Adrenal gland (tissue), 9 donors: ENCODE measurements at regions not wholly inside any gene's neighbourhood (a gene's known extent, or its start where the extent isn't known, plus 50 kb on each side); places are given as distances from the start of the nearest gene placed in this dataset.

Source experiments
- DNase-seq, 7 donors: peaks; one replicate each; pipeline ENCODE4 v3.0.0-alpha.2; 2019 to 2020
- H3K27ac ChIP-seq, 5 donors: fragments of 200-600 bp; sonication (generic) in 4 of 5; 1 replicate in 3 of 5; 2 replicates in 2 of 5; pipeline versions ENCODE4 v1.5.1 to v1.8.0; 2016 to 2020; ENCODE audit warnings: mild to moderate bottlenecking in 1 of 5
- H3K27me3 ChIP-seq: fragments of 200-600 bp; 2 replicates; pipeline ENCODE4 v1.8.0; 2021
- H3K36me3 ChIP-seq, 2 donors: fragments of 200-600 bp; replicated peaks in 1 of 2; 1 replicate in 1 of 2; 2 replicates in 1 of 2; pipeline versions ENCODE4 v1.5.1 to v1.8.0; 2018 to 2022
- H3K4me1 ChIP-seq, 2 donors: fragments of 200-600 bp; replicated peaks in 1 of 2; 1 replicate in 1 of 2; 2 replicates in 1 of 2; pipeline versions ENCODE4 v1.5.1 to v1.8.0; 2018 to 2021
- H3K4me3 ChIP-seq, 4 donors: fragments of 200-600 bp; sonication (generic) in 3 of 4; one replicate each; pipeline ENCODE4 v1.5.1; 2016 to 2018
- H3K9me3 ChIP-seq, 3 donors: fragments of 200-600 bp; sonication (generic) in 1 of 3; replicated peaks in 1 of 3; 1 replicate in 2 of 3; 2 replicates in 1 of 3; pipeline versions ENCODE4 v1.5.1 to v1.8.0; 2016 to 2021
- CTCF ChIP-seq, 6 experiments: fragments of 450-650 bp in 4 of 6; fragments of 200-600 bp in 2 of 6; sonication (generic) in 1 of 6; IDR thresholded peaks; 1 replicate in 5 of 6; 2 replicates in 1 of 6; pipeline versions ENCODE4 v1.5.1 to v1.8.0; 2016 to 2021; ENCODE audit warnings: antibody characterized with exemption in 6 of 6, mild to moderate bottlenecking in 2 of 6, moderate library complexity in 1 of 6
- POLR2A ChIP-seq, 2 donors: fragments of 450-650 bp; IDR thresholded peaks; one replicate each; pipeline ENCODE4 v1.6.1; 2017; ENCODE audit warnings: antibody characterized with exemption in 2 of 2, mild to moderate bottlenecking in 2 of 2, moderate library complexity in 1 of 2
- WGBS, 4 donors: extraction: QIAGEN DNeasy Blood & Tissue Kit in 2 of 4; methylation state at CpG; one replicate each; pipeline versions ENCODE4 v1.1.5 to v1.1.7; 2013 to 2017; 5-methylcytosine and 5-hydroxymethylcytosine counted together
- intact Hi-C, 2 donors: fragments of 100-400 bp; cut with DNase I; formaldehyde crosslinking; loops; one replicate each; pipeline versions ENCODE4 v1.14.1 to v1.15.0; 2022 to 2023
- donor health status: healthy with polysubstance abuse.
- donor health status: Bipolar disorder and iron deficiency.
- donor health status: DM: yes; HTN: yes; CAD: no.
- donor health status: DM: no; HTN: no; CAD: no.
- donor health status: DM: no; HTN: no; CAD: no.

- no peaks in the 10 kb centered on the region for H3K27me3 ChIP-seq
- H3K9me3 ChIP-seq = no peaks in the 10 kb centered on the region
- WGBS, 4 donors = 66 to 80% (median 77%) methylated on average over 3 of the region's 3 CpGs
- H3K4me3 ChIP-seq = no peak overlapping the region
- intact Hi-C loops = no loop called here
- H3K36me3 ChIP-seq = no peaks in the 10 kb centered on the region
- no peak overlapping the region for H3K27ac ChIP-seq
- H3K4me1 ChIP-seq = no peaks in the 10 kb centered on the region
- DNase-seq = no peak
- TF ChIP-seq POLR2A (IDR thresholded peaks at IDR 0.05) = no peak
- no peak for TF ChIP-seq CTCF (IDR thresholded peaks at IDR 0.05)
Measured at GRCh38 chr6:165978476-165978875, 189.2 kb downstream of the TBXT start.

- TF ChIP-seq CTCF (IDR thresholded peaks at IDR 0.05) (no peak), POLR2A (IDR thresholded peaks at IDR 0.05) (no peak)
- no peak for DNase-seq
- H3K4me1 ChIP-seq = no peaks in the 10 kb centered on the region
- no peak overlapping the region for H3K4me3 ChIP-seq
- intact Hi-C loops = no loop called here
- no peaks in the 10 kb centered on the region for H3K36me3 ChIP-seq
- H3K27ac ChIP-seq = no peak overlapping the region
- H3K27me3 ChIP-seq = no peaks in the 10 kb centered on the region
- H3K9me3 ChIP-seq = no peaks in the 10 kb centered on the region
- 84 to 88% (median 87%) methylated on average over 7 of the region's 7 CpGs for WGBS, 4 donors
Measured at GRCh38 chr6:165976684-165977083, 191.0 kb downstream of the TBXT start.

- intact Hi-C loops = no loop called here
- 84 to 92% (median 90%) methylated on average over 7 of the region's 7 CpGs for WGBS, 4 donors
- no peaks in the 10 kb centered on the region for H3K9me3 ChIP-seq
Measured at GRCh38 chr6:165974817-165975216, 192.8 kb downstream of the TBXT start.

GRCh38 chr6:165973473-165973872 is 194.2 kb downstream of the TBXT start:
- Histone ChIP-seq H3K4me3 (no peak overlapping the region), H3K9me3 (no peaks in the 10 kb centered on the region), H3K27me3 (no peaks in the 10 kb centered on the region), H3K27ac (no peak overlapping the region), H3K36me3 (no peaks in the 10 kb centered on the region), H3K4me1 (no peaks in the 10 kb centered on the region)
- DNase-seq = no peak
- TF ChIP-seq POLR2A (IDR thresholded peaks at IDR 0.05) (no peak), CTCF (IDR thresholded peaks at IDR 0.05) (no peak)
- intact Hi-C loops = no loop called here
- WGBS, 4 donors = 83 to 90% (median 86%) methylated on average over 7 of the region's 7 CpGs

More at GRCh38 chr6:165974817-165975216, 192.8 kb downstream of the TBXT start:
- no peak for TF ChIP-seq CTCF (IDR thresholded peaks at IDR 0.05)
- TF ChIP-seq POLR2A (IDR thresholded peaks at IDR 0.05) = no peak
- no peak for DNase-seq
- H3K27me3 ChIP-seq = no peaks in the 10 kb centered on the region
- H3K36me3 ChIP-seq = no peaks in the 10 kb centered on the region
- no peak overlapping the region for H3K4me3 ChIP-seq
- H3K27ac ChIP-seq = no peak overlapping the region
- no peaks in the 10 kb centered on the region for H3K4me1 ChIP-seq
